HG02759 (cell line): ENCODE measurements at regions not wholly inside any gene's neighbourhood (a gene's known extent, or its start where the extent isn't known, plus 50 kb on each side); places are given as distances from the start of the nearest gene placed in this dataset.
"Not testable (repeated sequence)": the region's sequence is repeated elsewhere in the genome, so short reads cannot be mapped to it uniquely, and the experiment has no call there.

Source experiments
- ATAC-seq: cut with Tn5 transposase; IDR thresholded peaks from one replicate; pipeline ENCODE4 v1.9.1; 2021; ENCODE audit warnings: mild to moderate bottlenecking, moderate library complexity; ENCODE audit not compliant: unreplicated experiment

DNA sequence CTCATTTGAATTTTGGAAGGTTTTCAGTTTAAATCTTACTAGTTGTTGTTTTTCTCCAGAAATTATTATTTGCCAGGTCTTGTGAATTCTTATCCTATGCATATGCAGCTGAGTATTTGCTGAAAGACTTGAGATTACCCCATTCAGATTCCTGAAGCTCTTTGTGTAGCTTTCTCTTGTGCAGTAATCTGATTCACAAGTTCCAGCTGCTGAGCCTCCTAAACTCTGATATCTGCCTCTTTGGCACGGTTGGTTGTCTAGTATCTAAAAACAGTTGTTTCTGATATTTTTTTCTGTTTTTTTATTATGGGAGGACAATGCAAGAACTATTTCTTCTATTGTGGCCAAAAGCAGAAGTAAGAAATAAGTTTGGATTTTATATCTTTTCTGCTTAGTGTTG, 863.9 kb upstream of the MANEA start:
- ATAC-seq, result no peak

DNA sequence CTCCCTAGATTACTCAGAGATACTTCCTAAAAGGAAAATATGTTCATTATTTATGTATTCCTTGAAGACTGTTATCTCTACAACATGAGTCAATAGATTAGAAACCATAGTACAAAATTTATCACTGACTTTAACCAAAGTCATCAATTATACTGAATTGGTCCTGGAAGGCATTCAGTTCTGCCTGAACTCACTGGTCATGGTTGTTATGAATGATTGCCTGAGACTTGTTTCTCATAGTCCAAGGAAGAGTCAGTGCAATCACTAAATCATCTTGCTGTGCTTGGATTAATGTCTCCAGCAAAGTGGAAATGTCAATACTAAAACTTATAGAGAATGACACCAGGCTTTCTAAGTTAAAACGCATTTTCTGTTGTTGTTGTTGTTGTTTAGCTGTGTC, 878.6 kb upstream of the MANEA start:
- no peak for ATAC-seq

DNA sequence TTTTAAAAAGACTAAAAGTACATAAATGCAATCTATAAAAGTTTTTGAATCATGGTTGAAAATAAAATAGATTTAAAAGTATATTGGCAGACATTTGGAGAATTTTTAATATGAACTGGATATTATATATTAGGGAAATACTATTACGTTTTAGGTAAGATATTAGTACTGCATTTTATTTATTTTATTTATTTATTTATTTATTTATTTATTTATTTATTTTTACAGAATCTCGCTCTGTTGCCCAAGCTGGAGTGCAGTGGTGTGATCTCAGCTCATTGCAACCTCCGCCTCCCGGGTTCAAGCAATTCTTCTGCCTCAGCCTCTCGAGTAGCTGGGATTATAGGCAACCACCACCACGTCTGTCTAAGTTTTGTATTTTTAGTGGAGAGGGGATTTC, 890.1 kb upstream of the MANEA start:
- not testable (repeated sequence) for ATAC-seq

DNA sequence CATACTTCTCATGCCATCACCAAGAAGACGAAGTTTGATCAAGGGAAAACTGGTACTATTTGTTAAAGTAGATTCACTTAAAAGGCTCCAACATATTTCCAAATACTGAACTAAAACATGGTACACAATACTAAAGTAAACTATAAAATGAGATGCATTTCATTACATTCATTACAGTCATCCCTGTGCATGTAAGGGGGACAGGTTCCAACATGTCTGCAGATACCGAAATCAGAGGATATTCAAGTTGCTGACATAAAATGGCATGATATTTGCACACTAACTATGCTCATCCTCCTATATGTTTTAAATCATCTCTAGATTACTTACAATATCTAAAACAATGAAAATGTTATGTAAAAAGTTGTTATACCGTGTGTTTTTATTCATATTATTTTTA, 893.9 kb upstream of the MANEA start:
- no peak for ATAC-seq

DNA sequence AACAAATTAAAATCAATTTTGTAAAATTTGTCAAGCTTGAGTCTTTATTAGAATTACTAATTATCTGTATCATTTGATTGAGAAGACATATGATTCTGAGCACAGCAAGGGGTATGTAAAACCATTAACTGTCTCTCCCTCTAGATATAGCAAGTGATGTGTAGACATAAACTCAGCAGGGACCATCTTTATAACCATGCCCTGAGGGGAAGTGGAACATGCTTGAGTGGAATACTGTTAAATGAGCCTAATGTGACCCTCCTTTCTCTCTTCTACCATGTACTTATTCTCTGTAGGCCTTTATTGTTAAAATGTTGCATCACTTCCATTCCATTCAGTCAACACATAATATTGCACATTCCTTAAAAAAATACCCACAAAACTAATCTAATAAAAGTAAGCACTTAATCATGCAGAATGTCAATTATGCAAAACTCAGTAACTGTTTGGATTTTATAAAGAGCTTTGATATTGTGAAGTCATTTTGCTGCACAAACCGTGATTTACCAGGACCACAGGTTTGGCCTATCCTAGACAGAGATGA, 896.6 kb upstream of the MANEA start:
- no peak for ATAC-seq

DNA sequence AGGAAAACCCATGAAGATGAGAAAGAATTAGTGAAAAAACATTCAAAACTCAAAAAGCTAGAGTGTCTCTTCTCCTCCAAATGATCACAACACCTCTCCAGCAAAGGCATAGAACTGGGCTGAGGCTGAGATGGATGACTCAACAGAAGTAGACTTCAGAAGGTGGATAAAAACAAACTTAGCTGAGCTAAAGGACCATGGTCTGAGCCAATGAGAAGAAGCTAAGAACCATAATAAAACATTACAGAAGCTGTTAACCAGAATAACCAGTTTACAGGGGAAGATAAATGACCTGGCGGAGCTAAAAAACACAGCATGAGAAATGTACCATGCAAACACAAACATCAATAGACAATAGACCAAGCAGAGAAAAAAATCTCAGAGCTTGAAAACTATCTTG, 904.1 kb upstream of the MANEA start:
- no peak for ATAC-seq

DNA sequence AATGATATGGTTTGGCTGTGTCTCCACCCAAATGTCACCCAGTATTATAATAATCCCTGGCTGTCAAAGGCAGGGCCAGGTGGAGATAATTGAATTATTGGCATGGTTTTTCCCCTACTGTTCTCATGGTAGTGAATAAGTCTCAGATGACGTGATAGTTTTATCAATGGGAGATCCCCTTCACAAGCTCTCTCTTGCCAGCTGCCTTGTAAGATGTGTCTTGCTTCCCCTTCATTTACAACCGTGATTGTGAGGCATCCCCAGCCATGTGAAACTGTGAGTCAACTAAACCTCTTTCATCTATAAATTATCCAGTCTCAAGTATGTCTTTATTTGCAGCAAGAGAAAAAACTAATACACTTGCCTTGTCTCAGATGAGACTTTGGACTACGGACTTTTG, 907.3 kb upstream of the MANEA start:
- ATAC-seq, result no peak

DNA sequence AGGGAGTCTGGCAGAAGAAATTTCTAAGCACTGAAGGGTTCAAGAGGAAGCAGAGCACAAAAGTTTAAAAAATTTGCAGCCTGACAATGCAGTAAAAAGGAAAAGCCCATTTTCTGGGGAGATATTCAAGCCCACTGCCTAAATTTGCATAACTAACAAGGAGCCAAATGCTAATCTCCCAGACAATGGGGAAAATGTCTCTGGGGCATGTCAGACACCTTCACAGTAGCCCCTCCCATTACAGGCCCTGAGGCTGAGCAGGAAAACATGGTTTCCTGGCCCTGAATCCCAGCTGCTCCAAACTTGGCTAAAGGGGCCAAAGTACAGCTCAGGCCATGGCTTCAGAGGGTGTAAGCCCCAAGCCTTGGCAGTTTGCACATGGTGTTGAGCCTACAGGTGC, 908.5 kb upstream of the MANEA start:
- ATAC-seq, result no peak

DNA sequence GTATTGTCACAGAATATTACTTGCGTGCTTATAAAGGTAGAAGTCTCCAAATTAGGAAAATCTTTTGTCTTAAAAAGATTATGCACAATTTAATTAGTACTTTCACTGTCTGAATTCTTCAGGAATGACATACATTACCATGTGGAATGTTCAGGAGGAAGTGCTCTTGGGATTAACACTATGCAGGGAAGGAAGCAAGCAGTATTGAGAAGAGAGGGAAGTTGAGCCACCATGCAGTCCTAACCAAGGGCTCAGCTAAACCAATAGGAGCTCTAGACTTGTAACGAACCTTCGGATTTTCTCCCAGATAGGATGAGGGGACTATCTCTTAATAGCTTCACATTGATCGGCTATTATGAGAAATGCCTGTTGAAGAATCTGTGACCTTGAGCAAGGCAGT, 918.4 kb upstream of the MANEA start:
- no peak for ATAC-seq

DNA sequence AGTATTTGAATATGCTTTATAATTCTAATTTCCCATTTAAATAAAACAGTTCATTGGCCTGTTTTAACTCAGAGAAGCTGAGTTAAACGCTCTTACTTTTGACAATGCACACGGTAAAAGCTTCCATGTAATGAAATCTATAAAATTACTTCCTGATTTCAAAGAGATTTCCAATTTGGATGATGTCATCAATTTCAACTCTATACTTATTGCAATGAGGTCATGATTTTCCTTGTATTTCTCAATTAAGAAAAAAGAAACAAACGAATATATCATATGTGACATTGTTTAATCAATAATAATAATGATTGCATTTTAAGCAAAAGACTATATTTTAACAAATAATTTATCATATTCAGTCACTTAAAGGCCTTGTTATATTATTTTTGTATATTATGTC, 926.1 kb upstream of the MANEA start:
- ATAC-seq, result no peak

DNA sequence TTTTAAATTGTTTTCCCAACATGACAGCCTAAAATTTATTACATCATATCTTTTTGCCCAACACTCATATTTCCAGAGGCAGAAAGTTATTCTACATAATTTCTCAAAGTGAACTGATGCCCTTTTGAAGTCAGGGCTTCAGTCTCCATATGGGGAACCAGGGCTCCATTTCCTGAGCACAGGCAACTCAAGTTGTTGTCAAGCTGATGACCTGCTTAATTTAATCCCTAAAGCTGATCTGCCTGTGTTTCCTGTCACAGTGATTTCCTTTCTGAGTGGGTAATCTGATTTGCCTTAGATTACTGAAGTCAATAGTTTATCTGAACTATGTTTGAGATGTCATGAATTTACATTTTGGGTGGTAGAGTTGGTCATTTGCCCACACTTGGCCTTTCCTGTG, 932.1 kb upstream of the MANEA start:
- ATAC-seq, result no peak

DNA sequence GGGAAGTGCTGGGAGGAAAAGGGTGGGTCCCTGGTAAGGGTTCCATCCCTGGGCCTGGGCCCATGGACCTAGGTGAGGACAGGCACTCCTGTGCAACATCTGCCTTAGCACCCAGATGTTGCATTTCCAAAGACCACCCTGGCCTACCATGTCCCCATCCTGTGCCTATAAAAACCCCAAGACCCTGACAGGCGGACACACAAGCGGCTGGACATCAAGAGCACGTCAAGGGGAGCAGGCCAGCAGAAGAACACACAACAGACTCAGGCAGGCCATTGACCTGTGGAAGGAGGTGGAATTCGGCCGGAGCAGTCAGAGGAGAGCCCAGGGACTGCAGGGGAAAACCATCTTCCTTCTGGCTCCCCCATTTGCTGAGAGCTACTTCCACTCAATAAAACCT, 937.8 kb upstream of the MANEA start:
- no peak for ATAC-seq

DNA sequence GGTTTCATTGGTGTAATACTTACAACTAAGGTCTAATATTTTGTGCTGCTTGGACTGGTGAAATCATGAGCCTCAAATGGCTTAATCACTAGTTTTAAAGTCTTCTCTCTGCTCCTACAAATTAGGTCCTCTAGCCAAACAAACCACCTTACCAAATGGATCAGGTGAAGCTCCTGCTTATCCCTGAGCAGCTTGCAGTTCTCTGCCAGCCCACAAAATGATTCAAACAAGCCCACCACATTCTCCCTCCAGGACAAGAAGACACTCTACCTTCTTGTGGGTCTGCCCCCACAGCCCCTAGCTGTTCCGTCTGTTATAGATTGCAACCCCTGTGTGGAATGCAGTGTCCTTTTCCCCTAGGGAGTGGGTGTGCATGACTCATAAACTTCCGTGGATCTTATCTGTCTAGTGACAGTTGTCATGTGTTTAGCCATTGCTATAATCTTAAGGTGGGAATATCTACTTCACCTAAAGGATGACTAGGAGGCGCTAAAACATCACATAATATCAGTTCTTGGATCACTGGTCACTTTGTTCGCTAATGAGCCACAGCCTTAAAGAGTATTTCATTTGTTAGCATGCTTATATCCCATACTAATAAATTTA, 940.5 kb upstream of the MANEA start:
- no peak for ATAC-seq

DNA sequence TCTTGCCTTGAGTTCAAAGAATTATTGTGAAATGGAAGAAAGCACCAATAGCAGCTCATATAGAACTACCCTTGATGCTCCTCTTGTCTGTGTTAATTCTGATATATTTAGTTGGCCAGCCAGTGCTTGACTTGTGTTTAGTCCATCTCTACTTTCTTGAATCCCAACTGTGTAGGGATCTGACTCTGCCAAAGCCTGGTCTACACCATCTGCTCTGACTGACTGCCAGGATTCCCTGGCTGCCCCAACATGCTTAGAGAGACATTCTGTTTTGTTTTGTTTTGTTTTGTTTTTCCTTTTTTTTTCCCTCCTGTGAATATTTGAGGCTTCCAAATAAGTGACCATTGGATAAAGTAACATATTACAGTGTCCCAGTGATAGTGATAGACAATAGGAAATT, 953.7 kb upstream of the MANEA start:
- no peak for ATAC-seq

DNA sequence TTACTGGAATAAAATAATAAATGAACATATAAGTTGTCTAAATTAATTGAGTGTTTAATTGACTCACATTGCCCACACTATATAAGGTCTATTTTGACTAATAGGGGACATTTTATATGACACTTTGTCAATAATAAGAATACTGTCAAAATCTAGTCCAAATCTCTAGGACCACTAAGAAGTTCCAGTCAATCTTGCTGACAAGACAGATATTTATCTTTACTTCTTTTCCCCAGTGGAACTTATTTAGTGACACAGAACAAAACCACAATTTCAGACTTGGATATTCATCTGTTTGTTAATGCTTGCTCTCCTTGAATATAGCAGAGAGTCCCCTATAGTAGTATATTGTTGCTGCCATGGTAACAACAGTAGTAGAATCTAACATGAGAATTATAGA, 954.6 kb upstream of the MANEA start:
- ATAC-seq, result no peak

DNA sequence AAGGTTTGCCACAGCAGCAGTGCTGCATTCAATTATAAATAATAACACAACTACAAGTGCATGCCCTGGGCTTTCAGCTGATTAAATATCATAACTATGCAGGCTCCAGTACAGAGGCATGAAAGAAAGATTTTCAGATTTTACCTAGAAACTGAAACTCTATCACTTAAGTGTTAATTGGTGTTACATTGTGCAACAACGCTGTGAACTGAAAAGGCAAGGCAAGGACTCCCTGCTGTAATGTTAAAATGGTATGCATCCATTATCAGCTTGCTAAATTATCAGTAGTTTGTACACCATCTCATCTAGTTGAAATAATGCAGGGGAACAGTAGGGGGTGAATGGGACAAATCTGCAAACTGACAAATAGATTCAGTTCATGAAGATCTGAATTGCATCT, 976.7 kb upstream of the MANEA start:
- ATAC-seq, result no peak

DNA sequence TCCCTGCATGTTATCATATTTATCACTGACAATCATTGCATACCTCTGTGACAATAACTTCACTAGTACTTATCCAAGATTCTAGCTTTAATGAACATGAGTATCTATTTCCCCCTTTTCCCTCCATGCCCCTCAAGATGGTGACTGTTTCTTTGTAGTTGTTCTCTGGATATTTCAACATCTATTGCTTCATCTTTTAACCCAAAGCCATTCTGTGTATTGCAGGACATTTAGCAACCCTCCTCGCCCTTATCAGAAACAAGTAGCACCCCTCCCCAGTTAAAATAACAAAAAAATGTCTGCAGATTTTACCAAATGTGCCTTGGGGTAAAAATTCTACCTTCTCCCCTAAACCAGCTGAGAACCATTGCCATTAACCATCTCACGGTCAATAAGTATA, 979.8 kb upstream of the MANEA start:
- ATAC-seq, result no peak

DNA sequence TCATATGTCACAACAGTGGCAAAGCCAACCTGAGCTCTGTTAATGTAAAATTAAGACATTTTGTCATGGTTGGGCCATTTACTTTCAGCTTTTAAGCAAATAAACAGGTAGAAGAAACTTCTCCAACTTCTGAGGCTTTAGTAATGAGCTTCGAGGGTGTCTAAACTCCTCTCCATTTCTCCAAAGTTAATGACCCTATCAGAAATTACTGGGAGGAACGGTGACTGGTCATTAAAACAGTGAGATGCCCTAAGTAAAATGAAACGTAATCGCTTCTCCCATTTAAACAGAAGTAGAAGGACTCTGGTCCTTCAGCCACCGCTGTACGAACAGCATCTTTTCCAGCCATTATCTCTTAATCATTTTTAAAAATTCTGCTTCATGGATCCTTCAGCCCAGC, 986.9 kb upstream of the MANEA start:
- no peak for ATAC-seq

DNA sequence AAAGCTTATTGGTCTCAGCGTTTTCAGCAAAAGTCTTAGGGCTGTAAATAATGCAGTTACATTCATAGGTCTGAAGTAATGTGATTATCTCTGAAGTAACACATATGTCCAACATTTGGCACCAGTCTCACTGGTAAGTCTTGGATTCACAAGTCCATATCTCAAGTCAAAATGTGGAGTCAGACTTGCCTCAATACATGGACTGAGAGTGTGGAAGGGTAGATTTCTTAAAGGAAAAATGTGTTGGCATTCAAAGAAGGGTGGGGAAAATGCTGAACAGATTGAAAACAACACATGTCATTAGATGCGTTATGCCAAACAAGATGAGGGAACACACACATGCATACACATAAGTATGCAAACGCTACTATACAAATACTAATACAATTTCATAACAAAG, 989.0 kb upstream of the MANEA start:
- no peak for ATAC-seq

DNA sequence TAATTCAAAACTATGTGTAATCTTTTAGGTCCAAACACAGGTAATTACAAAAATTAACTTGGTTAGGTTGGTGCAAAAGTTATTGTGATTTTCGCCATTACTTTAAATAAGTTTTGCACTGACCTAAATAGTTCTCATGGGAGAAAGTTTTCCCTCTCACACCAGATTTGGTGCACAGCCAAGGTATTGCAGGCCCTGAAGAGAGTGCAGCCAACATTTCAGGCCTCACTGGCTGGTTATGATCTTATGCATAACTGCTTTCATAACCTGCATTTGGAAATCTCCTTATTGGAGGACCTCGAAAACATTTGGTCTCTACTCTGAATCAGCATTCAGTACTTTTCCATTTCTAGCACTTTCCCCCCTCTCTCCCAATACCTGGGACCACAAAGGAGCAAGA, 993.1 kb upstream of the MANEA start:
- no peak for ATAC-seq

DNA sequence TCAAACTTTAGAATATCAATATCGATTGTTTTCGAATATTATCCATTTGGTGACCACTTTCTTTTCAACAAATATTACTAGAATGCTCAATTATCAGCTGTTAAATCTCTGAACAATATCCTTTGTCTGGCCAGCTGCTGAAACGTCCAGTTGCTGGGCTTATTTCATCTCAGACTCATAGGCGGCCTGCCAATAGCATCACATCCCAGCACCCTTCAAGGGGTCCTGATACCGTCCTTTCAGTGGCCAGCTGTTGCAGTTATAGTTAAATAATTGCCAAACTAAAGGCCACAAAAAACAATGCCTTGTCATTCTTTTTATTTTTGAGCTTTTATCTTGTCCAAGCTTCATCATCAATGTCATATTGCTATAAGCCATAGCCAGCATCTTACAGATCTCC, 1006.8 kb upstream of the MANEA start:
- ATAC-seq, result no peak

DNA sequence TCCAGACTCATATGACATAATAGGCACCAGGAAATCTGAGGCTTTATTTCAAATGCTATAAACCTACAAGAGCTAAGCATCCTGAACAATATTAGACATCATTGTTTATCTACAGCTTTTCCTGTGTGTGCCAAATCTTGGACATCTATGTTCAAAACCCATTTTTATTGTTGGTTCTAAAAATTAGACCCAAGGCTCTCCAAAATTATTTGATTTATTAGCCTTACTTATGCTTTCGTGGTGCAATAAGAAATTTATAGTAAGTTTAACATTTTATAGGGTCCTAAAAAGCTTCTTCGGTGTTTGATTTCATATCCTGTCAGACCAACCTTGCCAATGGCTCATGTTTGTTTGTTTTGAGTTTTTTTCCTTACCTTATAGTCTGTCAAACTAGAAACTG, 1014.5 kb upstream of the MANEA start:
- ATAC-seq, result no peak

DNA sequence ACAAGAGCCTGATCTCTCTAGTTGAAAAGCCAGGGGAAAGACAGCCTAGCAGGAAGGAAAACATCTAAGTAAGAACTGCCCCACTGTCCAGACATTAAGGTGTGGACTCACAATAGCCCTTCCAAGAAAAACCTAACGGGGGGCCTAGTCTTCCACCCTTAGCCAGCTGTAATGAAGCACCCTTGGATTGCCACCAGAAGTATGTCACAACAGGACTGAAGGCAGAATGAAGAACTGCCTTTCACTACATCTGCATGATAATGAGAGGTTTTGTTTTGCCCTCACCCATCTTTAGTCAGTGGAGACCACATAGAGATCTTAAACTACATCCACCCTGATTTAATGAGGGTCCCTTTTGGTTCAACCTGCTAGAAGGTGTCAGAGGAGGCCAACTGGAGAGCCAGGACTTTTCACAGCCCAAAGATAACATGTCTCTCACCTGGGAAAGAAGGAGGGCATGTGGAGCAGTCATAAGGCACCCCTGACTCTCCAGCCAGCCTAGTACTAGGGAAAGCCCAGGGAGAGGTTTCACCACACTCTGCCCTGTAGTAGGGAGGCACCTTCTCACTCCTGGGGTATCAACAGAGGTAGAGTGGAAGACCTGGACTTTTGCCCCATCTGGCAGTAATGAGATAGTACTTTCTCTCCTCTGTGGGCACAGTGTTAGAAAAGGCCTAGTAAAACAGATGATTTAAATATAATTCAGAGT, 1017.4 kb upstream of the MANEA start:
- no peak for ATAC-seq
